GM23338 (cell line): ENCODE measurements at regions not wholly inside any gene's neighbourhood (a gene's known extent, or its start where the extent isn't known, plus 50 kb on each side); places are given as distances from the start of the nearest gene placed in this dataset.

Experiments used
- ATAC-seq: fragments of 200-7000 bp; cut with Tn5 transposase; 3 replicates; pipeline ENCODE4 v1.9.1; 2020
- DNase-seq: peaks from one replicate; pipeline ENCODE4 v3.0.0-alpha.2; 2015; ENCODE audit warnings: low spot score
- H2AFZ ChIP-seq: fragments of 200-600 bp; sonication (generic); 2 replicates; pipeline ENCODE4 v1.8.0; 2016; ENCODE audit warnings: antibody characterized with exemption, mild to moderate bottlenecking, moderate library complexity
- H3F3A ChIP-seq: fragments of 200-600 bp; sonication (generic); replicated peaks from 2 replicates; pipeline ENCODE4 v1.8.0; 2017; ENCODE audit warnings: antibody characterized with exemption, mixed run types, low read depth
- H3K27ac ChIP-seq: fragments of 200-600 bp; sonication (generic); 2 replicates; pipeline ENCODE4 v1.6.1; 2016; ENCODE audit warnings: low read depth
- H3K27me3 ChIP-seq: fragments of 200-600 bp; sonication (generic); 2 replicates; pipeline ENCODE4 v1.8.0; 2016; ENCODE audit warnings: mild to moderate bottlenecking, mixed run types, moderate library complexity; ENCODE audit not compliant: insufficient read depth
- H3K36me3 ChIP-seq: fragments of 200-600 bp; sonication (generic); 2 replicates; pipeline ENCODE4 v1.8.0; 2016; ENCODE audit warnings: mild to moderate bottlenecking; ENCODE audit not compliant: insufficient read depth
- H3K4me1 ChIP-seq: fragments of 200-600 bp; sonication (generic); 2 replicates; pipeline ENCODE4 v1.8.0; 2016; ENCODE audit warnings: mild to moderate bottlenecking, moderate library complexity; ENCODE audit not compliant: insufficient read depth
- H3K4me2 ChIP-seq: fragments of 200-600 bp; sonication (generic); 2 replicates; pipeline ENCODE4 v1.7.1; 2017; ENCODE audit warnings: mixed run types
- H3K4me3 ChIP-seq: fragments of 200-600 bp; sonication (generic); 2 replicates; pipeline ENCODE4 v1.6.1; 2016; ENCODE audit warnings: mixed run types
- H3K79me2 ChIP-seq: fragments of 200-600 bp; sonication (generic); replicated peaks from 2 replicates; pipeline ENCODE4 v1.8.0; 2017; ENCODE audit warnings: mild to moderate bottlenecking; ENCODE audit not compliant: insufficient read depth
- H3K9me2 ChIP-seq: fragments of 200-600 bp; sonication (generic); 2 replicates; pipeline ENCODE4 v1.8.0; 2017; ENCODE audit not compliant: insufficient read depth
- H4K20me1 ChIP-seq: fragments of 200-600 bp; sonication (generic); replicated peaks from 2 replicates; pipeline ENCODE4 v1.8.0; 2017; ENCODE audit warnings: mild to moderate bottlenecking; ENCODE audit not compliant: insufficient read depth
- H3K27ac Mint-ChIP-seq: 2 replicates; pipeline ENCODE4 v1.8.0; 2020; ENCODE audit warnings: inconsistent platforms, mild to moderate bottlenecking, moderate library complexity, mixed read lengths
- H3K27me3 Mint-ChIP-seq: 3 replicates; pipeline ENCODE4 v1.8.0; 2022; ENCODE audit warnings: low read depth, mild to moderate bottlenecking, moderate library complexity, mixed read lengths, inconsistent platforms; ENCODE audit not compliant: insufficient read depth, poor library complexity
- H3K36me3 Mint-ChIP-seq: 3 replicates; pipeline ENCODE4 v1.8.0; 2021; ENCODE audit warnings: low read depth, mild to moderate bottlenecking, inconsistent platforms, moderate library complexity, mixed read lengths
- H3K4me1 Mint-ChIP-seq: 3 replicates; pipeline ENCODE4 v1.8.0; 2020; ENCODE audit warnings: mild to moderate bottlenecking, inconsistent platforms, mixed read lengths
- H3K4me3 Mint-ChIP-seq: 3 replicates; pipeline ENCODE4 v1.8.0; 2021; ENCODE audit warnings: moderate library complexity, mild to moderate bottlenecking, inconsistent platforms, mixed read lengths
- H3K9me3 Mint-ChIP-seq: 3 replicates; pipeline ENCODE4 v1.8.0; 2020; ENCODE audit warnings: moderate library complexity, mild to moderate bottlenecking, inconsistent platforms, mixed read lengths
- CREB1 ChIP-seq: fragments of 250-450 bp; sonication (Bioruptor Pico); IDR thresholded peaks from 2 replicates; pipeline ENCODE4 v1.5.0; 2020; ENCODE audit warnings: low read depth, mild to moderate bottlenecking, moderate library complexity
- ETS1 ChIP-seq: IDR thresholded peaks from 2 replicates; pipeline ENCODE4 v1.6.1; 2016; ENCODE audit warnings: antibody characterized with exemption
- EZH2 ChIP-seq: fragments of 200-600 bp; sonication (generic); IDR thresholded peaks from one replicate; pipeline ENCODE4 v1.8.0; 2017; ENCODE audit warnings: antibody characterized with exemption, mild to moderate bottlenecking, low read depth; ENCODE audit not compliant: unreplicated experiment
- EZH2phosphoT487 ChIP-seq: fragments of 200-600 bp; sonication (generic); IDR thresholded peaks from one replicate; pipeline ENCODE4 v1.8.1; 2018; ENCODE audit warnings: antibody characterized with exemption; ENCODE audit not compliant: unreplicated experiment
- JUNB ChIP-seq: IDR thresholded peaks from one replicate; pipeline ENCODE4 v1.6.1; 2016; ENCODE audit warnings: antibody characterized with exemption; ENCODE audit not compliant: unreplicated experiment
- NANOG ChIP-seq: IDR thresholded peaks from 2 replicates; pipeline ENCODE4 v1.6.1; 2016; ENCODE audit warnings: antibody characterized with exemption, borderline replicate concordance
- STAT1 ChIP-seq: IDR thresholded peaks from one replicate; pipeline ENCODE4 v1.6.1; 2016; ENCODE audit warnings: antibody characterized with exemption; ENCODE audit not compliant: unreplicated experiment
- ZNF114 ChIP-seq: fragments of 250-450 bp; sonication (Bioruptor Pico); IDR thresholded peaks from 2 replicates; pipeline ENCODE4 v1.5.0; 2020; ENCODE audit warnings: mild to moderate bottlenecking, moderate library complexity
- ZNF462 ChIP-seq: fragments of 250-450 bp; sonication (Bioruptor Pico); IDR thresholded peaks from 2 replicates; pipeline ENCODE4 v1.5.0; 2020; ENCODE audit warnings: mild to moderate bottlenecking, moderate library complexity

- TF ChIP-seq JUNB (no peak), EZH2 (no peak), STAT1 (no peak), ZNF114 (CRISPR knock-in tag) (no peak)
Measured at GRCh38 chr5:111589316-111589715, 77.0 kb upstream of the STARD4 start (continued).

- TF ChIP-seq ZNF462 (CRISPR knock-in tag) (no peak), EZH2 (no peak)
- H4K20me1 ChIP-seq = no peaks in the 10 kb centered on the region
- ATAC-seq (no peak), DNase-seq (no peak)
- H3K9me2 ChIP-seq = no peaks in the 10 kb centered on the region
- no peaks in the 10 kb centered on the region for H3K27me3 Mint-ChIP-seq
- no peaks in the 10 kb centered on the region for H3K36me3 Mint-ChIP-seq
- H3F3A ChIP-seq = no peaks in the 10 kb centered on the region
- H3K4me3 ChIP-seq = no peak overlapping the region
- no peaks in the 10 kb centered on the region for H3K36me3 ChIP-seq
- no peak overlapping the region for H3K27ac Mint-ChIP-seq
- no peak overlapping the region for H3K4me2 ChIP-seq
- H3K27me3 ChIP-seq = no peaks in the 10 kb centered on the region
- H2AFZ ChIP-seq = no peak overlapping the region
- H3K9me3 Mint-ChIP-seq = no peaks in the 10 kb centered on the region
- H3K27ac ChIP-seq = no peak overlapping the region
- H3K79me2 ChIP-seq = no peaks in the 10 kb centered on the region
- no peaks in the 10 kb centered on the region for H3K4me1 ChIP-seq
- H3K4me1 Mint-ChIP-seq = no peaks in the 10 kb centered on the region
- no peak overlapping the region for H3K4me3 Mint-ChIP-seq
Measured at GRCh38 chr5:111587728-111588127, 75.4 kb upstream of the STARD4 start.

GRCh38 chr5:111585946-111586345, 73.6 kb upstream of the STARD4 start:
- no peak for DNase-seq
- Mint-ChIP-seq H3K27me3 (no peaks in the 10 kb centered on the region), H3K9me3 (no peaks in the 10 kb centered on the region), H3K36me3 (no peaks in the 10 kb centered on the region), H3K4me1 (no peaks in the 10 kb centered on the region), H3K27ac (no peak overlapping the region), H3K4me3 (no peak overlapping the region)
- Histone ChIP-seq H3K4me1 (no peaks in the 10 kb centered on the region), H3K4me3 (no peak overlapping the region), H3F3A (no peaks in the 10 kb centered on the region), H3K36me3 (no peaks in the 10 kb centered on the region), H3K4me2 (no peak overlapping the region), H4K20me1 (no peaks in the 10 kb centered on the region), H3K27ac (no peak overlapping the region), H3K79me2 (no peaks in the 10 kb centered on the region), H3K9me2 (peaks cover 1% of the 10 kb centered on the region; the same call in 1 of the 2 replicates), H2AFZ (no peak overlapping the region), H3K27me3 (no peaks in the 10 kb centered on the region)
- ATAC-seq = no peak
- no peak for TF ChIP-seq EZH2phosphoT487
- no peak for TF ChIP-seq NANOG
- TF ChIP-seq ETS1 = no peak
- TF ChIP-seq CREB1 (CRISPR knock-in tag) = no peak
- TF ChIP-seq JUNB = no peak
